NOMO-1 treated with dmso at 0.1 percent for 144 hours (cell line): ENCODE measurements at regions not wholly inside any gene's neighbourhood (a gene's known extent, or its start where the extent isn't known, plus 50 kb on each side); places are given as distances from the start of the nearest gene placed in this dataset.
"Not testable (repeated sequence)": the region's sequence is repeated elsewhere in the genome, so short reads cannot be mapped to it uniquely, and the experiment has no call there.

Source experiments
- DNase-seq: peaks from one replicate; lab custom pipeline; 2025; ENCODE audit not compliant: unreplicated experiment; lab: John Stamatoyannopoulos, UW

DNA sequence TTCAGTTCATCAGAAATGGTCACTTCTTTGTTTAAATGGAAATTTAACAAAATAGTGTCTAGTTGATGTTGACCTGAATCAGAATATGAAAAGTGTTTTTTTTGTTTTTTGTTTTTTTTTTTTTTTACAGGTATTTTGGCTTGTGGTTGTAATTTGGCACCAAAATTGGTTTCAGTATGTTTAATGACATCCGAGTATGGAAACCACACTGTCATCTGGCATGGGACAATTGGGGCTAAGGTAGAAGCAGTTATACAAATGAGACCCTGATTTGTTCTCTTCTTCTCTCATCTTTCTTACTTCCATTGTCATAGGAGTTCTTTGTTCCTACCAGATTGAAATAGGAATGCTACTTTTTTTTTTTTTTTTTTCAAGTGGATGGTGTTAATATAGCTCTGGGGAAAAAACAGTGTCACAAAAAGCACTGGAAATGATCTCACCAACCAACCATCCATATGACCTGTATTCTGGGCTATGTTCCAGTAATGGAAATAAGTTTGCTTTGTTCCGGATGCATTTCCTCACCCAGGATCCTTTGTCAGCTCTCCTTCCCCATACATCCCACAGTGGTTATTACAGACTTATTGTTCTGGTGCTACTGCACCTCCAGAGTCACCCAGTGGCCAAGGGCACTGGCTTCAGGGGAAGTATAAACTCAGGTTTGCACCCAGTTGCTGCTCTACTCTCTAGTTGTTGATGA is 95.8 kb downstream of the ATXN3L start:
- DNase-seq, result no peak

- no peak for DNase-seq
Observed at GRCh38 chrX:13220916-13221315, 98.9 kb downstream of the ATXN3L start.

DNA sequence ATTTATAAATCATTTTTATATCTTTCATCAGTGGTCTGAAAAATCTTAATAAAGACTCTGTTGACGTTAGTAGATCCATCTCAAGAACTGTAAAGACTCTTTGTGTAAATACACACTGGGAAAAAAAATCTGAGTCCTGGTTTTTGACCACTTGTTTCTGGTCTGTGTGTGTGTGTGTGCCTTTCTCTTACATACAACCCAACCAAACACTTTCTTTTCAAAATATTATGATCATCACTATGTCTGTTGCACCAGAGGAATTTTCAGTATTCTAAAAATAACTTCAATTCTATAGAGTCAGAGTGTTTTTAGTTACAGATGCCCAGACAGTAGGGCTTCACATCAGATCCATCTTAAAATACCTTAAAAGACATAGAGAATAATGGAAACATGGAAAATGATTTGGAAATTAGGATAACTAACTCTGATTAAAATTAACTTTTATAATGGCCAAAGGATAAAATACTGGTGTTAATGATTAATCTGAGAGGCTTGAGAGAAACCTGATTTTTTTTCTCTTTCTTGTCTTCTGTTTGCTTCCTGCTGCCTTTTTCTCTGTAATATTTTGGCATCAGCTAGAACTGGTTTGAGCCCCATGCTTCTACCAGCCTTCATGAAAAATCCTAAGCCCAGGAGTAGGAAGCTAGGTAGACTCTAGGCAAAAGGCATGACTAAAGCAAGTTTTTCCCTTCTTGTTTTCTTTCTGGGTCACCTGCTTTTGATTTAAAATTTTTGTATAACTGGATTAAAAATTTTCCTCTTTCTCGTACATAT is 99.7 kb downstream of the ATXN3L start:
- no peak for DNase-seq

DNA sequence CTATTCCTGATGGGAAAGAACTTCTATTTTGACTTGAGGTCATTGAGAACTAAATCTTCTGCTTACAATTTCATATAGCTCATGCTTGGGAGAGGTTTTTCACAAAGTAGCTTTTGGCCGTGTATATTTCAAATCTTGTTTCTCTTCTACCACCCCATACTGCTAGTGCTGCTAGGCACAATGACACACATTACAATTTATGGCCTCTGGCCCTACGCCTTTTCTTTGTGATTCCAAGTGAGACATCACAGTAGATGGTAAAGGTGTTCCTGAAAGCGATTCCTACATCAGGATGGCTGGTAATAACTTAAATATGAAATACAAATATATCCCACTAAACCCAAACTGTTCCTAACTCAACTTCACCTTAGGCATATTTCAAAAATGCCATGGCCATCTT is 101.1 kb downstream of the ATXN3L start:
- DNase-seq, result no peak

DNA sequence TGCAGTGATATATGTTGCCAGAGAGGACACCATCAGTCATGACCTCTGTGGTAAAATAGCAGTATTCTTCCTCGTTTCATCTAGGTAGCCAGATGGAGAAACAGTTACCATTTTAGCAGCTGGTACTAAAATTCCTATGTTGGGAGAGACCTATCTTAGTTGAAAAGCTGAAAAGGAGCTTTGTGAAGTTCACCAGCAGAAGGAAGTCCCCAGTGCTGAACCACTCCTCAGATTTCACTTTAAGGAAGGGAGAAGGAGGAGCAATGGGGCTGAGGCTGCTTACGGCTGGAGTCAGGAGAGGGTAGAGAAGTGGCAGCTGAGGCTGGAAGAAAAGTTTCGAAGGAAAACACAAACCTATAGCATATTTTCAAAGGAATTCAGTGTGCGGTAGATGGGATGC is 103.7 kb downstream of the ATXN3L start:
- no peak for DNase-seq

GRCh38 chrX:13215729-13216128 is 104.1 kb downstream of the ATXN3L start:
- DNase-seq, result no peak

GRCh38 chrX:13212191-13212651 is 107.6 kb downstream of the ATXN3L start:
- no peak for DNase-seq

GRCh38 chrX:13210142-13210541 is 109.7 kb downstream of the ATXN3L start:
- not testable (repeated sequence) for DNase-seq

DNA sequence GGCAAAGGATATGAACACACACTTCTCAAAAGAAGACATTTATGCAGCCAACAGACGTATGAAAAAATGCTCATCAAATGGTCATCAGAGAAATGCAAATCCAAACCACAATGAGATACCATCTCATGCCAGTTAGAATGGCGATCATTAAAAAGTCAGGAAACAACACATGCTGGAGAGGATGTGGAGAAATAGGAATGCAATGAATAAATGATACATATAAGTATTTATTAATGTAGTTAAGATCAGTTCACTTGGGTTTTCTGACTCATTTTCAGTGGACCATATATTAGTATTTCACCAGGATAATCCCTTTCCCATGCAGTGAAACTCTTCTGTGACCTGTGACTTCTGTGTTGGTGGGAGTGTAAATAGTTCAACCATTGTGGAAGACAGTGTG is 110.1 kb downstream of the ATXN3L start:
- DNase-seq, result not testable (repeated sequence)

DNA sequence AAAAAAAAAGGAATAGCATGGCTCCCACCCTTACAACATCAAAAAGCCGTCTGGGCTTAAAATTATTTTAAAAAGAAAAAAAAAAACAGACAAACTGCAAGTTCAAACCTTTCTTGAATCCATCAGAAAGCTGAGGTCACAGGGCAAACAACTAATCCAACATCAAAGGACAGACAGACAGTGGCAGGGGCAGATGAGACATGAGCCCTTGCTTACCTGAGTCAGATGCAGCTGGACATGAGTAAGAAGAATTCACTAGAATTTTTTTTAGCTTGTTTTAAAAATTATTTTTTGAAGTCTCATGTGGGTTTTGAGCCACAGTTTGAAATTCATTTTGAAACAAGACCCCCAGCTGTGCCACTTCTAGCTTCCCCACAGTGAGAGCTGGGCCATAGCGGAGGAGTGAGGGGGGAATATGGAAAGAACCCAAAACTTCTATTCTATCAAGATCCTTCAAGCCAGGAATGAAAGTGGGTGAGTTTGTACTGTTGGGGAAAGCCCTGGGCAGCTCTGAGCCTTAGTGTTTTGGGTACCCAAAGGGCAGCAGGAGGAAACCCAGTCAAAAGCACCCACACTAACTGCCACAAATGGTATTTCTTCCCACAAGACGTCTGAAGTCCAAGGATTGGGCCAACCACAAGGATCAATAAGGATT is 111.4 kb downstream of the ATXN3L start:
- DNase-seq, result no peak

- no peak for DNase-seq
Observed at GRCh38 chrX:13203271-13203670, 116.6 kb downstream of the ATXN3L start.

DNA sequence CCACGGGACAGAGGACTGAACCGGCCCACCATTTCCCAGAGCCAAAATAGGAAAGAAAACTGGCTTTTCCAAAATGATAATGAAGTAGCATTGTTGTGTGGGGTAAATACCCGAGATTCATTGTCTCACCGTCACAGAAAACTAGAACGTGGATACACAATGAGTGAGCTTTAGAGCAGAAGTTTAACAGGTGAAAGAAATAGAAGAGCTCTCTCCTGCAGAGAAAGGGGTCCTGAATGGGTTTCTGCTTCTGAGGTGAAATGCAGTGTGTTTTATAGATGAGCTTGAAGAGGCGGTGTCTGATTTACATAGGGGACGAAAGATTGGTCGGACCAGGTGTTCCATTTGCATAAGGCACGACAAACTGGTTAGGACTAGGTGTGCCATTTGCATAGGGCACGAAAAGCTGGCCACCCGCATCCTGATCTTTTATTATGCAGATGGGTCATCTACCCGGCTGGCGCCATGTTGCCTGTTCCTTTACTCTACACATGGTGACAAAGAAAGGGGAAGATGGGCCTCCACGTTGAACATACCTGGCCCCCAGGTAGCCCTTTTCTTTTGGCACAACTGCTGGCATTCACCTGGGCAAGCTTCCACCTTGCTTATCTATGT is 118.1 kb downstream of the ATXN3L start:
- DNase-seq, result no peak

- no peak for DNase-seq
Observed at GRCh38 chrX:13200398-13200797, 119.5 kb downstream of the ATXN3L start.

- DNase-seq, result no peak
Observed at GRCh38 chrX:13198762-13199064, 121.1 kb downstream of the ATXN3L start.

DNA sequence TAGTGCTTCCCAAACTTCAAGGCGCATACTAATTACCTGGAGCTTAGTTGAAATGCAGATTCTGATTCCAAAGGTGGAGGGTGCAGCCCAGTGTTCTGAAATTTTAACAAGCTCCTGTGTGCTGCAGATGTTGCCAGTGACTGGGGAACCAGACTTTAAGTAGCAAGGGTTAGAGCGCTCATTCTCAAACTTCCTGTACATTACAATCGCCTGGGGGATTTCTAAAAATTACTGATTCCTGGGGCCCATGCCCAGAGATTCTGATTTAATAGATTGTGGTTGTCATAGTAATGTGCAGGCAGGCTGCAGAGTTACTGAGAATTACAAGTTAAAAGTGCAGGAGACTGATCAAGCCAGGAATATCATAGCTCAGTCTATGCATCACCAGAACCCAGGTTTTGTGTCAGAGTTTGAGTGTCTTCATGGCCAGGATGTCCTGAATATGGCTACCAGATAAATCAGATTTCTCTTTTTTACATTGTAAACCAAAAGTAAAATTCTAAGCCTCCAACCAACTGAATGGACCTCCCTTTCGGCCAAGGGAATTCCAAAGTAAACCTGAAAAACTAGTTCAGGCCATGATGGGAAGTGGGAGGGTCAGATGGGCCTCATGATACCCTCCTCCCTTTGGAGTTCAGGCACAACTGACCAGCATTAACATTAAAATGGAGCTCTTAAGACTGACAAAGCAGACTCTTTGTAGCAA is 121.6 kb downstream of the ATXN3L start:
- no peak for DNase-seq

DNA sequence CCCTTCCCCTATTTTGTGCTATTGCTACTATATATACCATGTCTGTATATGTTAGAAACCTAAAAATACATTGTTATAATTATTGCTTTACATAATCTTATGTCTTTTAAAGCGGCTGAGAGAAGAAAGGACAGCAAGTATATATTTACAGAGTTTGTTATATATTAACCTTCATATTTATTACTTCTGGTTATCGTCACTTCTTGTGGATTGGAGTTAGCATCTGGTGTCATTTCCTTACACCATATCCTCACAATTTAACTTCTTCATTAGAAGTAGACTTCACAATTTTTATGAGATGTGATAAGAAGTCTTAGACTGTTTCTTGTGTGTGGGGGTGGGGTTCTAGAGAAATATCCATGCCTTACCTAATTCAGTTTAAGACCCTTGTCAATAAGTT is 123.1 kb downstream of the ATXN3L start:
- no peak for DNase-seq

DNA sequence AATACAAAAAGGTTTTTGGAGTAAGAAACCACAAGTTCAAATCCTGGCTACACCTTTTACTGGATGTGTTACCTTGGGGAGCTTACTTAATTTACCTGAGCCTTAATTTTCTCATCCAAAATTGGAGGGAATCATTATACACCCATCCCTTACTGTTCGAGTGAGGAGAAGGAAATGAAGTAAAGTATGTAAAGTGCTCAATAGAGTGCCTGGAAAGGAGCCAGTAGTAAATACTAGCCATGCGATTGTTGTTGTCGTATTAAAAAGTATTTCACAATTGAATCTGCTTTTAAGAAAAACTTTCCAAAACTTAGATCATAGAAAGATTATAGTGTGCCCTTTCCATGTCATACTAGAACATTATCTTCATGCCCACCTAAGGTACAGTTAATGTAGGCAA is 124.5 kb downstream of the ATXN3L start:
- no peak for DNase-seq

- no peak for DNase-seq
Observed at GRCh38 chrX:13194291-13195103, 125.4 kb downstream of the ATXN3L start.

- DNase-seq, result no peak
Observed at GRCh38 chrX:13190051-13190450, 129.8 kb downstream of the ATXN3L start.

DNA sequence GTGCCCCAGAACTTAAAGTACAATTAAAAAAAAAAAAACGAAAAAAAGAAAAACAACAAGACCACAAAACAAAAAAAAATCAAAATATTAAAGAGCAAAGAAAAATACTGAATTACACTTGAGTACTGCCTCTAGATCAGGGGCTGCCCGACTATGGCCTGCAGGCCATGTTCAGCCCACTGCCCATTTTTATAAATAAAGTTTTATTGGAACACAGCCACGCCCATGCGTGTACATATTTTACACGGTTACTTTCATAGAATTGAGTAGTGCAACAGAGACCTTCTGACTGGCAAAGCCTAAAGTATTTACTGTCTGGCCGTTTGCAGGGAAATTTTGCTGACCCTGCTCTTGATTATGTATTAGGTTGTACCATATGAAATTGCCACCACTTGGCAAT is 130.5 kb downstream of the ATXN3L start:
- DNase-seq, result no peak
